Astrocyte (in vitro differentiated cells and primary cell): ENCODE measurements at regions not wholly inside any gene's neighbourhood (a gene's known extent, or its start where the extent isn't known, plus 50 kb on each side); places are given as distances from the start of the nearest gene placed in this dataset.

Experiments used
- DNase-seq: peaks from one replicate; pipeline ENCODE4 v3.0.0-alpha.2; 2010; ENCODE audit warnings: low read depth
- FAIRE-seq: peaks from 2 replicates; lab custom pipeline; 2011; peaks lifted over from hg19 to GRCh38; lab: Jason Lieb, UNC
- H2AFZ ChIP-seq: 2 replicates; pipeline ENCODE4 v1.6.0; 2012; ENCODE audit warnings: low read depth, low read length, inconsistent platforms
- H3K27ac ChIP-seq: 2 replicates; pipeline ENCODE4 v1.5.1; 2011; ENCODE audit warnings: low read depth, low read length, inconsistent platforms
- H3K27me3 ChIP-seq: 2 replicates; pipeline ENCODE4 v1.6.0; 2011; ENCODE audit warnings: low read length, inconsistent platforms; ENCODE audit not compliant: insufficient read depth
- H3K36me3 ChIP-seq: 2 replicates; pipeline ENCODE4 v1.5.1; 2011; ENCODE audit warnings: low read length, inconsistent platforms; ENCODE audit not compliant: insufficient read depth
- H3K4me1 ChIP-seq: 2 replicates; pipeline ENCODE4 v1.5.1; 2011; ENCODE audit warnings: low read length, inconsistent platforms; ENCODE audit not compliant: insufficient read depth
- H3K4me2 ChIP-seq: 2 replicates; pipeline ENCODE4 v1.6.0; 2012; ENCODE audit warnings: low read length, inconsistent platforms
- H3K4me3 ChIP-seq: 2 replicates; pipeline ENCODE4 v1.5.1; 2011; ENCODE audit warnings: low read depth, mild to moderate bottlenecking, low read length, inconsistent platforms; ENCODE audit not compliant: insufficient read depth
- H3K79me2 ChIP-seq: 2 replicates; pipeline ENCODE4 v1.6.0; 2012; ENCODE audit warnings: mild to moderate bottlenecking, low read length, inconsistent platforms; ENCODE audit not compliant: insufficient read depth
- H3K9ac ChIP-seq: 2 replicates; pipeline ENCODE4 v1.6.0; 2012; ENCODE audit warnings: mild to moderate bottlenecking, low read length, inconsistent platforms
- H3K9me3 ChIP-seq: 2 replicates; pipeline ENCODE4 v1.5.1; 2012; ENCODE audit warnings: low read depth, mild to moderate bottlenecking, low read length, inconsistent platforms; ENCODE audit not compliant: insufficient read depth
- H4K20me1 ChIP-seq: 2 replicates; pipeline ENCODE4 v1.6.0; 2012; ENCODE audit warnings: low read length, inconsistent platforms; ENCODE audit not compliant: insufficient read depth
- H3K27ac Mint-ChIP-seq: one replicate; pipeline ENCODE4 v1.8.0; 2021; ENCODE audit warnings: mild to moderate bottlenecking, mixed read lengths; ENCODE audit not compliant: unreplicated experiment
- H3K27me3 Mint-ChIP-seq: one replicate; pipeline ENCODE4 v1.8.0; 2021; ENCODE audit warnings: low read depth, mixed read lengths; ENCODE audit not compliant: unreplicated experiment
- H3K36me3 Mint-ChIP-seq: one replicate; pipeline ENCODE4 v1.8.0; 2021; ENCODE audit warnings: low read depth, mixed read lengths; ENCODE audit not compliant: unreplicated experiment
- H3K4me1 Mint-ChIP-seq: one replicate; pipeline ENCODE4 v1.8.0; 2021; ENCODE audit warnings: low read depth, mixed read lengths; ENCODE audit not compliant: unreplicated experiment
- H3K4me3 Mint-ChIP-seq: one replicate; pipeline ENCODE4 v1.8.0; 2021; ENCODE audit warnings: mild to moderate bottlenecking, moderate library complexity, mixed read lengths; ENCODE audit not compliant: unreplicated experiment
- H3K9me3 Mint-ChIP-seq: one replicate; pipeline ENCODE4 v1.8.0; 2021; ENCODE audit warnings: mild to moderate bottlenecking, mixed read lengths; ENCODE audit not compliant: unreplicated experiment
- CTCF ChIP-seq: IDR thresholded peaks from 2 replicates; pipeline ENCODE4 v1.5.1; 2011; ENCODE audit warnings: low read depth, mild to moderate bottlenecking, inconsistent platforms, low read length, moderate library complexity; ENCODE audit not compliant: insufficient read depth
- EZH2 ChIP-seq: IDR thresholded peaks from 2 replicates; pipeline ENCODE4 v1.6.1; 2012; ENCODE audit warnings: mild to moderate bottlenecking, low read length, inconsistent platforms; ENCODE audit not compliant: insufficient read depth

- Mint-ChIP-seq H3K27me3 (no peaks in the 10 kb centered on the region), H3K36me3 (no peaks in the 10 kb centered on the region), H3K4me3 (no peak overlapping the region), H3K9me3 (no peaks in the 10 kb centered on the region), H3K27ac (no peak overlapping the region), H3K4me1 (no peaks in the 10 kb centered on the region)
- H3K9me3 ChIP-seq, result no peaks in the 10 kb centered on the region
- H2AFZ ChIP-seq, result no peak overlapping the region
- no peaks in the 10 kb centered on the region for H4K20me1 ChIP-seq
- no peaks in the 10 kb centered on the region for H3K4me1 ChIP-seq
- no peak for DNase-seq
- no peak overlapping the region for H3K4me3 ChIP-seq
- no peak for FAIRE-seq
- H3K27me3 ChIP-seq, result no peaks in the 10 kb centered on the region
- no peaks in the 10 kb centered on the region for H3K79me2 ChIP-seq
- H3K9ac ChIP-seq, result no peak overlapping the region
- no peaks in the 10 kb centered on the region for H3K36me3 ChIP-seq
- no peak overlapping the region for H3K4me2 ChIP-seq
- no peak overlapping the region for H3K27ac ChIP-seq
- no peak for TF ChIP-seq EZH2
- no peak for TF ChIP-seq CTCF
These were observed 230.8 kb downstream of the CPXCR1 start for GRCh38 chrX:88977835-88978234.

- no peak overlapping the region for H3K9ac ChIP-seq
- FAIRE-seq (no peak), DNase-seq (no peak)
- no peak overlapping the region for H3K27ac Mint-ChIP-seq
- H3K27ac ChIP-seq, result no peak overlapping the region
- H3K9me3 Mint-ChIP-seq, result no peaks in the 10 kb centered on the region
- H3K9me3 ChIP-seq, result no peaks in the 10 kb centered on the region
- no peak overlapping the region for H3K4me2 ChIP-seq
- no peaks in the 10 kb centered on the region for H3K4me1 Mint-ChIP-seq
- H2AFZ ChIP-seq, result no peak overlapping the region
- H3K79me2 ChIP-seq, result no peaks in the 10 kb centered on the region
- H3K36me3 Mint-ChIP-seq, result no peaks in the 10 kb centered on the region
- TF ChIP-seq EZH2, result no peak
- no peak for TF ChIP-seq CTCF
- H3K4me1 ChIP-seq, result no peaks in the 10 kb centered on the region
- H3K36me3 ChIP-seq, result no peaks in the 10 kb centered on the region
- H3K27me3 Mint-ChIP-seq, result no peaks in the 10 kb centered on the region
- H3K4me3 Mint-ChIP-seq, result no peak overlapping the region
- no peaks in the 10 kb centered on the region for H3K27me3 ChIP-seq
- no peak overlapping the region for H3K4me3 ChIP-seq
- H4K20me1 ChIP-seq, result no peaks in the 10 kb centered on the region
These were observed 235.2 kb downstream of the CPXCR1 start for GRCh38 chrX:88982183-88982582.

GRCh38 chrX:88982933-88983332, 235.9 kb downstream of the CPXCR1 start:
- H3K4me3 ChIP-seq, result no peak overlapping the region
- H3K36me3 ChIP-seq, result no peaks in the 10 kb centered on the region
- Mint-ChIP-seq H3K27me3 (no peaks in the 10 kb centered on the region), H3K36me3 (no peaks in the 10 kb centered on the region), H3K27ac (no peak overlapping the region), H3K9me3 (no peaks in the 10 kb centered on the region), H3K4me1 (no peaks in the 10 kb centered on the region), H3K4me3 (no peak overlapping the region)
- FAIRE-seq (no peak), DNase-seq (no peak)
- TF ChIP-seq CTCF, result no peak
- no peak for TF ChIP-seq EZH2
- no peaks in the 10 kb centered on the region for H3K9me3 ChIP-seq
- H3K27me3 ChIP-seq, result no peaks in the 10 kb centered on the region
- no peak overlapping the region for H3K4me2 ChIP-seq
- H2AFZ ChIP-seq, result no peak overlapping the region
- no peak overlapping the region for H3K9ac ChIP-seq
- no peaks in the 10 kb centered on the region for H4K20me1 ChIP-seq
- no peaks in the 10 kb centered on the region for H3K4me1 ChIP-seq
- H3K27ac ChIP-seq, result no peak overlapping the region
- no peaks in the 10 kb centered on the region for H3K79me2 ChIP-seq
